OCI-LY3 (cell line): ENCODE measurements at regions not wholly inside any gene's neighbourhood (a gene's known extent, or its start where the extent isn't known, plus 50 kb on each side); places are given as distances from the start of the nearest gene placed in this dataset.

ENCODE experiments used
- EZH2phosphoT487 ChIP-seq: fragments of 200-600 bp; shearing (Covaris generic); IDR thresholded peaks from 2 replicates; pipeline ENCODE4 v1.6.1; 2018; ENCODE audit warnings: antibody characterized with exemption, mixed run types, low read depth
- TF ChIP-seq, protein P1 (sequence below): fragments of 200-600, 300-600 bp; sonication (generic); IDR thresholded peaks from 2 replicates; pipeline ENCODE4 v1.5.1; 2014; ENCODE audit warnings: antibody characterized with exemption, low read length, low read depth

DNA sequence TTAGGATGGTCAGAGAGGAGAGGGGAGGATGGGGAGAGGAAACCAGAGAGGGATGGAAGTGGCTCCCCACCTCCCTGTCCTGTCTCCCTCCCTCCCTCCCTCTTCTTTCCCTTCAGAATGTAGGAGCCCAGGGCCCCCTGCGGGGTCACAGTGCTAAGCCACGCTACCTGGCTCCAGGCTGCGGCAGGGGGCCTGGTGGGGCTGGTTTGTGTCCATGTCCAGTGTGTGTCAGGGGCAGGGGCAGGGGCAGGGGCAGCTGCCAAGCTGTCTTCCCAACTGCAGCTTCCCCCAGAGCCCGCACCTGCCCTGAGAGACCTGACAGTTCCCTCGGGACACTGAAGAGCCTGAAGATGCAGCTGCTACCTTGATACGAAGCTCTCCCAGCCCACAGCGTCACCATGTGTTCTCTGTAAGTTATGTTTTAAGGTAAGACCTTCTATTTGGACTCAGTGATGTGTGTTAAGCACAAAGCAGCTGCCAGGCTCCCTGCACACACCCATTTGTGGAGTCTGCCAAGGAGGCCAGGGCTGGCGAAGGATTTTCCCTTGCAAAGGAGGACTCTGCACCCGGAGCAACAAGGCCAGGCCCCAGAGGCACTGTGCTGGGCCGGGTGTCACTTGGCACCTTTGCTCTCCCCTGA lies 121.8 kb upstream of the SMAD3 start:
- TF ChIP-seq, protein P1, sequence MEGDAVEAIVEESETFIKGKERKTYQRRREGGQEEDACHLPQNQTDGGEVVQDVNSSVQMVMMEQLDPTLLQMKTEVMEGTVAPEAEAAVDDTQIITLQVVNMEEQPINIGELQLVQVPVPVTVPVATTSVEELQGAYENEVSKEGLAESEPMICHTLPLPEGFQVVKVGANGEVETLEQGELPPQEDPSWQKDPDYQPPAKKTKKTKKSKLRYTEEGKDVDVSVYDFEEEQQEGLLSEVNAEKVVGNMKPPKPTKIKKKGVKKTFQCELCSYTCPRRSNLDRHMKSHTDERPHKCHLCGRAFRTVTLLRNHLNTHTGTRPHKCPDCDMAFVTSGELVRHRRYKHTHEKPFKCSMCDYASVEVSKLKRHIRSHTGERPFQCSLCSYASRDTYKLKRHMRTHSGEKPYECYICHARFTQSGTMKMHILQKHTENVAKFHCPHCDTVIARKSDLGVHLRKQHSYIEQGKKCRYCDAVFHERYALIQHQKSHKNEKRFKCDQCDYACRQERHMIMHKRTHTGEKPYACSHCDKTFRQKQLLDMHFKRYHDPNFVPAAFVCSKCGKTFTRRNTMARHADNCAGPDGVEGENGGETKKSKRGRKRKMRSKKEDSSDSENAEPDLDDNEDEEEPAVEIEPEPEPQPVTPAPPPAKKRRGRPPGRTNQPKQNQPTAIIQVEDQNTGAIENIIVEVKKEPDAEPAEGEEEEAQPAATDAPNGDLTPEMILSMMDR: peak; percentile 78
- TF ChIP-seq EZH2phosphoT487: no peak
